Globus pallidus (tissue), 1 donor: ENCODE measurements at regions not wholly inside any gene's neighbourhood (a gene's known extent, or its start where the extent isn't known, plus 50 kb on each side); places are given as distances from the start of the nearest gene placed in this dataset.
"Not testable (repeated sequence)": the region's sequence is repeated elsewhere in the genome, so short reads cannot be mapped to it uniquely, and the experiment has no call there.

Source experiments
- DNase-seq: peaks from one replicate; pipeline ENCODE4 v3.0.0-alpha.2; 2015; ENCODE audit warnings: low spot score

DNA sequence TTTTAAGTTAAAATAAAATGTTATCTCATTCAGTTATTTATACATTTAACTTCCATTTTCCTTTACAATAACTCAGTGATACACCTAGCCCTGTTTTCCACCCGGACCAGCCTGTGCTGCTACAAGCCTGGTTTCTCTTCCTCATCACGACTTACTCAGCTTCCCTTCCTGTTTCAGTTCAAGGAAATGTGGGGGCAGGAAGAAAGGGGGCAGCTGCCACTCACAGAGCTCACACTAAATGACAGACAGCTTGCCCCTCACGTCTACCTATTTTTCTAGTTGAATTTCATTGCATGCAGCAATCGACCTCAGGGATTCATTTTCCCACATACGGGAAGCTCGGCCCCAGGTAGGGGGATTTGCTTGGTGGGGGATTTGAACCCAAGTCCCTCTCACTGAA lies 442.6 kb downstream of the TMEM121 start:
- DNase-seq: peak; percentile 11

DNA sequence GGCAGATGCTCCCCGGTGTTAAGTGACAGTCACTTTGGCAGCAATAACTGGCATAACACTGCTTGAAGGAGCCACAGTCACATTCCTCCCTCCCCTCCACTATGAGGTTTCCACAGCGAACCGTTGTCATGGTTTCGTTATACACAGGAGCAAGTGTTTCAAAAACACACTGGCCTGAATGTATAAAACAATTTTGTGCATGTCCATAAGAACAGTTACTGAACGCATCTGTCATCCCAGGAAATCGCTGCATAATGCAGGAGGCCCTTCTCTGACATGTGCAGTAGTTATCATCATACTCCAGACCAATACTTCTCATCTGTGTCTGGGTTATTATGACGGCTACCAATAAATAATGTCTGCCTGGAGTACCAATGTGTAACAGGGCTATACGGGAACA lies 444.4 kb downstream of the TMEM121 start:
- DNase-seq: not testable (repeated sequence)

DNA sequence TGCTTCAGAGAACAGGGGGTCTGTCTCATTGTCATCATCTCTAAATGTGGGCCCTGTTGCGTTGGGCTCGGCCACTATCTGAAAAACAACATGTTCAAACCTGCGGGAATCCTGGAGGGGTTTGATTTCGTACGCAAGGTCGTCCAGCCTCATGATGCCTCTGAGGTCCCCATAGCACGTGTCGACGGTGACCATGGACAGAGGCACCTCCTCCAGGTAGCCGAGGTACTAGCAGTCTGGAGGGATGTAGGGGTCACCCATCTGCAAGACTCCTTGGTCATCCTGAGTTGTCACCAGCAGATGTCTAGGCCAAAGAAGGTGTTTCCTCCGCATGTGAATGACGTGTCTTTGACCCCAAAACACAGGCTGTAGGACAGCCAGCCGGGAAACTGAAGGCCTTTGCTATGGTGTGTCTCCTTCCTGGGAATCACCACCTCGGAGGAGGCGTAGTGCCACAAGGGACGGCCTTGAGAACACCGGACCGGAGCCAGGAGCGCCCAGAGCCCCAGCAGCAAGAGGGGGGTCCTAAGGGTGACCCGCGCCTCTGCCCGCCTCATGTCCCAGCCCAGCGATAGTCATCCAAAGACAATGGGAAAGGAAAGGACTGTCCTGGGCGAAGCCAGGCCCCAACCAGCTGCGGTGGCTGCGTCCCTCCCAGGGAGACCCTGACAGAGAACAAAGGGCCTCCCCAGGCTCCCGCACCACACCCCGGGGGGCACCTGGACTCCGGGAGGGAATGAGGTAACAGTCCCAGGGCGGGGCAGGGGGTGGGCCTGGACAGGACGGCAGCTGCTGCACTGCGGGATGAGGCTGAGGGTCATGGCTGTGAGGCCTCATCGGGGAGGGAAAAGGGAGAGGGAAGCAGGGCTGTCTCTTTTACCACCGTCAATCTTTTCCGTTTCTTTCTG lies 445.5 kb downstream of the TMEM121 start:
- no peak for DNase-seq

- no peak for DNase-seq
These were observed 448.5 kb downstream of the TMEM121 start for GRCh38 chr14:105974902-105975301.

DNA sequence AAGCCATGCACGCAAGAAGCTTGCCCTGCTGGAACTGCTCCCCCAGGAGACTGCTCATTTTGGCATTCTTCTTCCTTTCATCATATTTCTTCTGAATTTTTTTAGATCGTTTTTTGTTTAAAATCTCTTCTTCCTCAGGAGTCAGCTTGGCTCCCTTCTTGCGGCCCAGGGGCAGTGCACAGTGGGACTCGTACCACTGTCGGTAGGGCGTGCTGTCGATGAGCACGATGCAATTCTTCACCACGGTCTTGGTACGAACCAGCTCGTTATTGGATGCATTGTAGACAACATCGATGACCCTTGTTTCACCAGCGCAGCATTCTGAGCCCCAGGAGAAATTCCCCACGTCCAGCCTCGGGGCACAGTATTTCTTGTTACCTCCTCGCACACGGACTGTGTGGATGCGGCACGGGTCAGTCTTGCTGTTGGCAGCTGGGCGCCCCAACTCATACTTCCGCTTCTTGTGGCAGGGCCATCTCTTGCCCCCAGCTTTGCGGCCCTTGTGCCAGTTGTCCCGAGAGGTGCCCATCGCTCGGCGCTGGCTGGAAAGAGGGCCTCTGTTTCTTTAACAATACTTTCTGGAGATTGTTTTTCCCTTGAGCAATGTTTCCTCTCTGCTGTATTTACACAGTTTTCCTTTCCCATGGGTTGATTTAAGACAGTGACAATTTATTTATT lies 452.4 kb downstream of the TMEM121 start:
- DNase-seq: no peak

DNA sequence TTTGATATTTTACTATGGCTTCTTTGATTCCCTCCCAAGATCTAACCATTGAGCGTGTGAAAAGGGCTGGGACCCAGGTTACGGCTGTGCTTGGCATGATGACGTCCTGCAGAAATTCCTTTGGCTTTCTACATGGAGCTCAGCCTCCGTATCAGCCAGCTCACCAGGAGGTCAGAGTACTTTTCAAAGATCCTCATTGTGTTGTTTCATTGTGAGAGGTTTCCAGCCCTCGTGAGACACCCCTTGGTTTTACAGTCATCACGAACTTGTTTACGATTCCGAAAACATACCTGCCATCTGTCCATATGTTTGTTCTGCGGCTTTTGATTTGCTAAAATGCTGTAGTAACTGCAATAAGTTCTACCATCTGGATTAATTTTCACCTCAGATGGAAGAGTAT lies 453.1 kb downstream of the TMEM121 start:
- no peak for DNase-seq

- no peak for DNase-seq
These were observed 453.8 kb downstream of the TMEM121 start for GRCh38 chr14:105980224-105980623.

GRCh38 chr14:105981517-105982302 lies 455.3 kb downstream of the TMEM121 start:
- not testable (repeated sequence) for DNase-seq

DNA sequence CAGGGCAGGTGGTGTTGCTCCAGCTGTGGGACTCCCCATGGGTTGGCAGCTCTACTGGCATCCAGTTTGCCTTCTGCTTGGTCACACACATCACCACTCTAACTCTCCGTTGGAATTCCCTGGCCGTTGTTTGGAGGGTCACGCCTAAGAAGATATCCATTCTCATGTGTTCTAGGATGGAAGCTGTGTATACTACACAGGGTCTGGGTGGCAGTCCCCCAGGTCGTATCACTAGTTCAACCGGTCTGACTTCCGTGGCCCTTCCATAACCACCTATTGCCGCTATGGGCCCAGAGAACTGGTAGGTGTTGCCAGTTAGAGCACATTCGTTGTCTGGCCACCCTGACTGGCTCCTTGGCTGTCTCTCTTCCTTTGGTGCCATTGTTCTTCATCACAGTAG lies 456.3 kb downstream of the TMEM121 start:
- DNase-seq: no peak

GRCh38 chr14:105986894-105987284 lies 460.5 kb downstream of the TMEM121 start:
- no peak for DNase-seq

- DNase-seq: no peak
These were observed 461.2 kb downstream of the TMEM121 start for GRCh38 chr14:105987563-105987962.

DNA sequence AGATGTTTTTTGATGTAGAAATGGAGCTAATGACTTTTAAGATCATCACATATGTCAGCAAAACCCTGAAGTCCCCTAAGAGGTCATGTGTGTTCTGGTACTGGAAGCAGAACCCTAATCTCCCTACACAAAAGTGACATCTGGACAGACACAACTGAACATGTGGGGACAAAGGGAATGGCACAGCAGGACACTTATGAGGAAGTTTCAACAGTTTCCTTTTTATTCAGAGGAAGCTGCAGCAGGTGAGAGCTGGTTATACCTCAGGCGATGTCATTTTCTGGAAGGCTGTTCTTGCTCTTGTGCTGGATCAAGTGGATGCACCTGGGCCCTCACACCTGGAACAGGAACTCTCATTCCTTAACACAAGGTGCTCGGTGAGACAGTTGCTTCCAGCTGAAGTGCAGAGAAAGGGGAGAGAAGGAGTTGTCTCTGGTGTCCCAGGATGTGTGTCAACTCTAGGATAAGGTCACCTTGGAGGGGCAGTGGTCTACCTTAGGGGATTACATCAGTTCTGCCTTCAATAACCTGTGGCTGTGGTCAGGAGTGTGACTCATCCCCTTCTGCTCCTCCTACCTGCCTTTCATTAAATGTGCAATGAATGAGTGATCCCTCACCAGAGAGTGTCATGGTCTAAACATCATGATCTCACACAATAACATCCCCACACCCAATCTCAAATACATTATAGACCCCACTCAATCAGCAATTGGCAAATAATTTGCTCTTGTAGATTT lies 463.4 kb downstream of the TMEM121 start:
- DNase-seq: no peak

DNA sequence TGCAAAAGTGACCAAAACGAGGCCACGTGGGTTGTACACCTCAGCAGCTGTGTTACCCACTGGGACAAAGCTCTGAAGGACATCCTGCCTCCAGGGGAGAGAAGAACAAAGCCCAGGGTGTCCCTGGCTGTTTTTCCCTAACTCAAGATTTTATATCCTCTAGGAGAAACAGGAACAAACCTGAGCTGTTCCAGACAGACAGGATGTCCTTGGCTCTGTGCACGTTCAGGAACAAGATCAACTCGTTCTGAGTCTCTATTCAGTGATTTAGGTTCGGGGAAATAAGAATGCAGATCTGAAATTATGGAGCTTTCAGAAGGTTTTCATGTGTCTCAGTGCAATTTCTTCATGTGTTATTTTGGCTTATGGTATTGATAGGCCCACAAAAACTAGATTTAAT lies 465.3 kb downstream of the TMEM121 start:
- not testable (repeated sequence) for DNase-seq

DNA sequence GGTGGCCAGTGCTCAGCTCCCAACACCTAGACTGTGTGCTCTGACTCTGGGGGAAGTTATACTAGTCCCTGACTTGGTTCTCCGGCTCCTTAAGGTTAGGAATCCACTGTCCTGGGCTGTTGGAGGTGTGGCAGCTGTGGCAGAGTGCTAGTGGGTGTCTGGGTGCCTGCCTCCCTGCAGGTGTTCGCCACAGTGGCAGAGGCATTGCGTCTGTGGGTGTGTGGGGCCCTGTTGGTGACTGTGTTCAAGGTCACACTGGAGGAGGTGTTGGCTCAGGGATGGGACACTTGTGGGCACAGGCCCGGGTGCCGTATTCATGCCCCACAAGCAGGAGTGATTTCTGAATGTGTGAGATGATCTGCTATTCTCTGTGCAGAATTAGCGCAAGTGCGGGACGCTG lies 467.4 kb downstream of the TMEM121 start:
- DNase-seq: no peak

DNA sequence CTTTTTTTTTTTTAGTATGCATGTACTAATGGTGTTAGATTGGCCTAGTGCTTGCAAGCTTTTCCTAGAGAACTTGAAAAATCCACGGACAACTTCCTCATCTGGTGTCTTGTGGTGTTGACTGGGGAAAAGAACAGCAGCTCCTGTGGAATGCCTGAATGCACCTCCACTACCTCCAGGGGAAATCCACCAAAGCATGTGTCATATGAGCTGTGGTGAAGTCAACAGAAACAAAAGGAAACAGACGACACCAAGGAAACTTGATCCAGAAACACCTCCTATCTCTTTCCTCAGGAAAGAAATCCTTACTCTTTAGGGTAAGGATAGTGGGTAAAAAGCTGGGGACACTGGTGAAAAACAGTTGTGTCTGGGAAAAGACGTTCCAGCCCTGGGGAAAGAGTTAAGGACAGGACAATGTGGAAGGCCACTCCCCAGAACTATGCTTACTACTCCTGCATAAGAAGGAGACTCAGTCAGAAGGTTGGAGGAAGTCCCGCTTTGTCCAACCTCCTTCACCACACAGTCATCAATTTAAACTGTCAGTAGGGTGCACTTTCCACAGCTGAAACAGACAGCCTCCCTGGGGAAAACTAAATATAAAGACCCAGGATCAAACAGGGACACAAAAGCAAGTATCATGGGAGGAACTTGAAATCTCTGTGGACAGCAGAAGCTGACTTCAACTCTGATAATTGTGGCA lies 468.8 kb downstream of the TMEM121 start:
- DNase-seq: not testable (repeated sequence)

DNA sequence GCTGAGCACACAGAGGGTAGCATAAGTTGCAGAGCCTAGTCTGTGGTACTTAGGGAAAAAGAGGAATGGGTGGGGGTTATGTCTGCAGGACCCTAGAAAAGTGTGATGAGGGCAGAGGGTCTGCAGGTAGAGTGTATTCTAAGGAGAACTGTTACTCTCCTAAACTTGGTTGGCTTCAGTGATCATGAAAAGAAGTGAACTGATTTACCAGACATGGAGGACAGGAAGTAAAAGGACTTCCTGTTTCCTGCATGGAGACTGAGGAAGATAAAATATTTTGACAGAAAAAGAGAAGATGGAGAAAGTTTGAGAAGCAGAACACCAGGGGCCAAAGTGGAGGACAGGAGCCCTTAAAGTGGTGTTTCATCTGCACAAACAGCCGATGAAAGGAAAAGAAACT lies 472.2 kb downstream of the TMEM121 start:
- not testable (repeated sequence) for DNase-seq

GRCh38 chr14:105999361-106000028 lies 473.1 kb downstream of the TMEM121 start:
- DNase-seq: peak; percentile 16

- not testable (repeated sequence) for DNase-seq
These were observed 473.7 kb downstream of the TMEM121 start for GRCh38 chr14:106000029-106000511.

- not testable (repeated sequence) for DNase-seq
These were observed 474.9 kb downstream of the TMEM121 start for GRCh38 chr14:106001277-106001676.

DNA sequence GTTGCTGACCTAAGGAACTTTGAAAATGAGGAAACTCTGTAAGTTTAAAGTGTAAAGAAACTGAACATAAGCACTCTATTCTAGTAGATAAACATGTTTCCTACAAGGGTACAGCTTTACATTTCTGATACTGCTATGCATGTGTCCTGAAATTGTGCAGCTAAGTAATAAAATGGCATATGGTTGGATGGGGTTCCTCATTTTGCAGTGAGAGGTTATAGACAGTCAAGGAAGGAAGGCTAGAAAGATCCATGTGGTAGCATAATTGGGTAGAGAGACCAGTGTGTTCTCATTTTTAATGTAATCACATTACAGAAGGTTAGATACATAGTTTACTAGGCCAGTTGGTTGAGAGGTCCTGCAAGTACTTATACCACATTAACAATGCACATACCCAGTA lies 477.0 kb downstream of the TMEM121 start:
- DNase-seq: no peak
